Gastroesophageal sphincter (tissue), 3 donors: ENCODE measurements at regions not wholly inside any gene's neighbourhood (a gene's known extent, or its start where the extent isn't known, plus 50 kb on each side); places are given as distances from the start of the nearest gene placed in this dataset.

ENCODE experiments used
- EP300 ChIP-seq: sonication (generic); formaldehyde crosslinking; IDR thresholded peaks from one replicate; pipeline ENCODE4 v1.6.1; 2017; ENCODE audit warnings: antibody characterized with exemption, mild to moderate bottlenecking
- POLR2A ChIP-seq, 2 donors: fragments of 450-650 bp; IDR thresholded peaks; one replicate each; pipeline ENCODE4 v1.6.1; 2017; ENCODE audit warnings: antibody characterized with exemption in 2 of 2, mild to moderate bottlenecking in 2 of 2, moderate library complexity in 1 of 2
- POLR2AphosphoS5 ChIP-seq: sonication (generic); formaldehyde crosslinking; IDR thresholded peaks from one replicate; pipeline ENCODE4 v1.6.1; 2017; ENCODE audit warnings: antibody characterized with exemption
- TF ChIP-seq, protein P1 (sequence below), 4 experiments: fragments of 200-600 bp in 2 of 4; fragments of 450-650 bp in 2 of 4; sonication (generic) in 1 of 4; IDR thresholded peaks; one replicate each; pipeline ENCODE4 v1.5.1; 2017 to 2019; ENCODE audit warnings: antibody characterized with exemption in 4 of 4, mild to moderate bottlenecking in 2 of 4, moderate library complexity in 2 of 4

GRCh38 chr18:78816916-78817315, 162.7 kb upstream of the SALL3 start:
- TF ChIP-seq, protein P1, sequence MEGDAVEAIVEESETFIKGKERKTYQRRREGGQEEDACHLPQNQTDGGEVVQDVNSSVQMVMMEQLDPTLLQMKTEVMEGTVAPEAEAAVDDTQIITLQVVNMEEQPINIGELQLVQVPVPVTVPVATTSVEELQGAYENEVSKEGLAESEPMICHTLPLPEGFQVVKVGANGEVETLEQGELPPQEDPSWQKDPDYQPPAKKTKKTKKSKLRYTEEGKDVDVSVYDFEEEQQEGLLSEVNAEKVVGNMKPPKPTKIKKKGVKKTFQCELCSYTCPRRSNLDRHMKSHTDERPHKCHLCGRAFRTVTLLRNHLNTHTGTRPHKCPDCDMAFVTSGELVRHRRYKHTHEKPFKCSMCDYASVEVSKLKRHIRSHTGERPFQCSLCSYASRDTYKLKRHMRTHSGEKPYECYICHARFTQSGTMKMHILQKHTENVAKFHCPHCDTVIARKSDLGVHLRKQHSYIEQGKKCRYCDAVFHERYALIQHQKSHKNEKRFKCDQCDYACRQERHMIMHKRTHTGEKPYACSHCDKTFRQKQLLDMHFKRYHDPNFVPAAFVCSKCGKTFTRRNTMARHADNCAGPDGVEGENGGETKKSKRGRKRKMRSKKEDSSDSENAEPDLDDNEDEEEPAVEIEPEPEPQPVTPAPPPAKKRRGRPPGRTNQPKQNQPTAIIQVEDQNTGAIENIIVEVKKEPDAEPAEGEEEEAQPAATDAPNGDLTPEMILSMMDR (IDR thresholded peaks at IDR 0.05), result no peak
- TF ChIP-seq POLR2AphosphoS5, result no peak
- TF ChIP-seq POLR2A (IDR thresholded peaks at IDR 0.05), result no peak
- no peak for TF ChIP-seq EP300
